ENCODE measurements at regions not wholly inside any gene's neighbourhood (a gene's known extent, or its start where the extent isn't known, plus 50 kb on each side); places are given as distances from the start of the nearest gene placed in this dataset.
"Not testable (repeated sequence)": the region's sequence is repeated elsewhere in the genome, so short reads cannot be mapped to it uniquely, and the experiment has no call there.

DNA sequence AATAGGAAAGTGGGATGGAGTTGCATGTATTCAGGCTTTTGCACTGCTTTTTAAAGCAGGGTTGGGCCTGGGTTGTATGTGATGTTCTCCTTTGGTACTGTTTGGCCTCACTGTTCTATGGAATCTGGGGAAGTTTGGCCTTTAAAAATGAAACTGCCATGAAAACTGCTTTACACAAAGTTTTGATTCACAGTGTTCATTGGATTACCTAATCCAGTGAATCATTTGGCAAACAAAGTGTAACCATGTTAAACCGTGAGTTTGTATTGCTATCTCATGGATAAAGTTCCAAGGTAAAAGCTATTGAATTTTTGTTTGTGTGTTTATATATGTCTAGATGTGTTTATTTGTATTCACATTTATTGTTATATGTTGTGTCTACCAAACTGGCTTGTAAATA is 1658.6 kb downstream of the OLFM4 start:
- DNase-seq (ENCODE audit: low read depth, low spot score): no peak

DNA sequence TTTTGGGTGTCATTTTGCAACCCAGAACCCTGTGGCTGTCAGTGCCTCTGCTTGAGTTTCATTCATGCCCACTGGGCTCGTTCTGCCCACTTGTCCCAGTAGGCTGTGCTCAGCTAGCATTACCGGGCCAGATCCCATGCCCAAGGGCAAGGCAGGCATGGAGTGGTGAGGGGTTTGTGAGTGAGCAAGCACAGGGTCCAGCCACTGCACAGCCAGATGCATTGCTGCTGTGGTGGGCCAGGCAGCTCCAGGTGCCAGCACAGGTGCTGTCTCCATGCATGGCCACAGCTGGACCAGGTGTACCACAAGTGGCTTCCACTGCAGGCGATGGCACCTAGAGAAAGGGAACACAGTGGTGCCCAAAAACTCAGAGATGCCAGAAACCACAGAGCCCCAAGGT is 1671.2 kb downstream of the OLFM4 start:
- no peak for DNase-seq (ENCODE audit: low read depth, low spot score)

DNA sequence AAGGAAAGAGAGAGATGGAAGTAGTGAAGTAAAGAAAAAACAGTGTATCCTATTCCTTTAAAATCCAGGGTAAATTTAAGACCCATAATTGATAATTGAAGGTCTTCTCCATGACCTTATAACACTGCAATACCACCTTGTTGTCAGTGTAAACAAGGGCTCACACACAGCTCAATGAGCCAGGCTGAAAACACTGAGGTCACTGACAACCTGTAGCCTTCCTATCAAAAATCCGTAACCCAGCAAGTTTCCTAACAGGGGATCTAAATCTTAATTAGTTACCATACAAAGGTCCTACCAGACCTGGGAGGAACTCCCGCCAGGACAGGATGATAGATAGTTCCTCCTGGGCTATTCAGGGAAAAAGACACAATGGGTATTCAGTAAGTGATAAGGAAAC is 1677.1 kb downstream of the OLFM4 start:
- DNase-seq (ENCODE audit: low read depth, low spot score): no peak

DNA sequence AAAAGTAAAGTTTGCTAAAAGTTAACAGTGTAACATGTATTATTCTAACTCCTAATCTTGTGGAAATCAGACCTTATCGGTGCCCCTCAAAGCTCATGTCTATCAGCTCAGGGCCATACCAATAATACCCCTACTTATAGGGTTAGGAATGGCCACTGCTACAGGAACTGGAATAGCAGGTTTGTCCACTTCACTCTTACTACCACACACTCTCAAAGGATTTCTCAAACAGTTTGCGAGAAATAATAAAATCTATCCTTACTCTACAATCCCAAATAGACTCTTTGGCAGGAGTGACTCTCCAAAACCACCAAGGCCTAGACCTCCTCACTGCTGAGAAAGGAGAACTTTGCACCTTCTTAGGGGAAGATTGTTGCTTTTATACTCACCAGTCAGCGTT is 1677.7 kb downstream of the OLFM4 start:
- no peak for DNase-seq (ENCODE audit: low read depth, low spot score)

DNA sequence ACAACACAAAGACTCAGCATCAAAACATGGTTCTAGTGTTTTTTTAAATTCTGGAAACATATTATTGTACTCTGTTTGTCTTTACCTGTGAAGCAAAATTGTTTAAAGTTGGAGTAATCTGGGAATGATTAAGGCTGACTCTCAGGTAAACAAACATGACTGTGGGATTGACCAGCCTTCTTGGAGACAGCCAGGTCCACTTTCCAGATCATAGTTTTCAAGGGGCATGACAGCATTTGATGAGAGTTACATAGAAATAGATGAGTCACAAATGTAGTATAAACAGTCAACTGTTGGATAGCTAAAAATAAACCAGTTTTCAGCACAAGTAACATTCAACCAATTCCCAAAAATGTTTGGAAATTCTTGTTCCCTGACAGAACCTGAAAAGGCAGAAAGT is 1680.9 kb downstream of the OLFM4 start:
- DNase-seq (ENCODE audit: low read depth, low spot score): no peak

DNA sequence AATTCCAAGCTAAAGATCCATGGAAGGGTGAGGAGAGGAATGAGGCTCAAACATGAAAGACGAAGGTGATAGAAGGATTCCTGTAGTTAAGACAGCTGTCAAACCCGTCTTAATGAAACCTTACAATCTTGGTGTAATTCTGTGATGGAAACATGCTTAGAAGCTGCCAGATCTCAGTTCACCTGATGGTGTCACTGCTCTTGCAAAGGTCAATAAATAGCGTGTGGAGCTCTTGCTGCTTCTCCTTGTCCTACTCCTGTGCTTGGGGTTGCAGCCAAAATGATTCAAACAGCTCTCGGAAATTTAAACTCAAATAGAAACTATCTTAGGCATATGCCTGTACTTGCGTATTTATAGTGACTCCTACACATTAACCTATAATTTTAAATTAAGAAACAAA is 1705.0 kb downstream of the OLFM4 start:
- no peak for DNase-seq (ENCODE audit: low read depth, low spot score)

DNA sequence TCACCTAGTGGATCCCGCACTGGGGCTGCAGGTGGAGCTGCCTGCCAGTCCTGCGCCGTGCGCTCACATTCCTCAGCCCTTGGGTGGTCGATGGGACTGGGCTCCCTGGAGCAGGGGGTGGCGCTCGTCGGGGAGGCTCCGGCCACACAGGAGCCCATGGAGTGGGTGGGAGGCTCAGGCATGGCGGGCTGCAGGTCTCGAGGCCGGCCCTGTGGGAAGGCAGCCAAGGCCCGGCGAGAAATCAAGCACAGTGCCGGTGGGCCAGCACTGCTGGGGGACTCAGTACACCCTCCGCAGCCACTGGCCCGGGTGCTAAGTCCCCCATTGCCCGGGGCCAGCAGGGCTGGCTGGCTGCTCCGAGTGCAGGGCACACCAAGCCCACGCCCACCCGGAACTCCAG is 1708.6 kb downstream of the OLFM4 start:
- not testable (repeated sequence) for DNase-seq (ENCODE audit: low read depth, low spot score)

DNA sequence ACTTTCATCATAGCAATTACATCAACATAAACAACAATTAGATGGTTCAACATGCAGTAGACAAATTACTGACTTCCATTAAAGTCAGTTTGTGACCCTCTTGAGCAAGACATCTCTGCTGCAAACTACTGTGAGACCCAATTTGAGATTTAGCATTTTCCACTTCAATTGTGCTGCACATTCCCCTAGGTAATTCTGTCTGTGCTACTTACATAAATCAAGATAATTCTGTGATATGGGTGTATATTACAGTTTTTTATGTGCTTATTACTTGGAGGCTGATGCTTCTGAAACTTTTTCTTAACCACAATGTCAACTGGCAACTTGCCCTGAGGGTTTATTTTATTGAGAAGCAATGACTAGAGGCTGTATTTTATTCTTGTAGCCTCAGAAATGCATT is 1714.4 kb downstream of the OLFM4 start:
- DNase-seq (ENCODE audit: low read depth, low spot score): no peak

DNA sequence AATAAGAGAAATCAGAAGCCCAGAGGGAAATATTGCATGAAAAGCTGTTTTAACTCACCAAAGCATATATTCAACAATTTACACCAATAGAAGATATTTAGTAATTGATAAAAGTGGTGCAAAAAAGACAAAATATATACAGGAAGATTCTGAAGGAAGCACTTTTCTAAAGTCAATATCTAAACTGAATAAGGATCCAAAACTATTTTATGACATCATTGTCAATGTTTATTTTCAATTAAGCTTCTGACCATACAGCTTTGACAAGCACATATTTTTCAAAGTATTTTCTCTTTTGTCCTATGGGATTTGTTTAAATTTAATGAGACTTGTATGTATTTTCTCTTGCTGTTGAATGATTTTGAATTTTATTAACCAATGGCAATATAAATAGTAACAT is 1716.1 kb downstream of the OLFM4 start:
- DNase-seq (ENCODE audit: low read depth, low spot score): no peak

DNA sequence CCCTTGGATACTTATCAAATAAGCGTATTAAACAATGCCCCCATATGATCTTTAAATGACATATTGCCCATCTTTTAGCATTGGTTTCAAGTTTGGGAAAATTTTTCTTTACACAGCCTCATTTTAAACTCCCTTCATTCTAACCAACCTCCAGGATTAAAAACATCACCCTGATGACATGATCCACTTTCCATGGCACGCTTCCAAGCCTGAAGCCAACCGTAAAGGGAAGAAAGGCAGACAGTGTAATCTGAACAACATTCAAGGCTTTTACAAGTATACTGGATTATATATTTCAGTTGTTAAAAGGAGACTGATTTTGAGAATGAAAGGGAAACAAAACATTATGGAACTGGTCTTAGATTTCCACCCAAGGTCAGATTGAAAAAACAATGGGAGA is 1721.9 kb downstream of the OLFM4 start:
- DNase-seq (ENCODE audit: low read depth, low spot score): no peak

DNA sequence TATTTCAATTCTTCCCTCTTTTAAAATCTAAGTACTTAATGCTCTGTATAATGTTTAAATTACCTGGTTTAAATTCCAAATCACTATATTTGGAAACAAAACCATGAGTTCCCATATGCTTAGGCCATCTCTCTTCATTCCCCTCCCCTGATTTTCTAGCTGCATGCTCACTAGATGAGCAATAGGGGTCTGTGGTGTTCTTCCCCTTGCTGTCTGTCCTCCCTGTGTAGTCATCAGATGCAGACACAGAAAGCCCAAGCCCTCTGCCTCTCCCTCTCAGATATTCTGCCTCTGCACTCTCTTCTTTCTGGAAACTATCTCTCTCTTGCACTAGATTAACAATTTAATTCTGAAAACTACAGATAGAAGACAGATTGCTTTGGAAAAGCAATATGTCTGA is 1730.2 kb downstream of the OLFM4 start:
- no peak for DNase-seq (ENCODE audit: low read depth, low spot score)

DNA sequence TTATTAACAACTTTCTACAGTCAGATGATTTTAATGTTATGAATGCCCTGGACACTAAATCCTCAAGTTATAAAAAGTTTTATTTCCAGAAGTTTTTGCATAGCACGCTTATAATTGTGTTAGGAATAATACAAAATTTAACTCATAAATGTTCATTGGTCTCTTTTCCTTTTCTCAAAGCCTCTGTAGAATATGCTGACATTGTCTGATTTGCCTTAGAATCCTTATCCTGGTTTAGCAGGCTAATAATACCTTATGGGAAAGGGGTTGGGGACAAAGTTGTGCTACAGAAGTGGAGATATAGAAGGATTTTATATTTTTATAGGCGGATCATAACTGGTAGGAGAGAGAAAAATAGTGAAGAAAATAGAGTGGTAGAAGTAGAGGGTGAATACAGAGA is 1739.6 kb downstream of the OLFM4 start:
- no peak for DNase-seq (ENCODE audit: low read depth, low spot score)

DNA sequence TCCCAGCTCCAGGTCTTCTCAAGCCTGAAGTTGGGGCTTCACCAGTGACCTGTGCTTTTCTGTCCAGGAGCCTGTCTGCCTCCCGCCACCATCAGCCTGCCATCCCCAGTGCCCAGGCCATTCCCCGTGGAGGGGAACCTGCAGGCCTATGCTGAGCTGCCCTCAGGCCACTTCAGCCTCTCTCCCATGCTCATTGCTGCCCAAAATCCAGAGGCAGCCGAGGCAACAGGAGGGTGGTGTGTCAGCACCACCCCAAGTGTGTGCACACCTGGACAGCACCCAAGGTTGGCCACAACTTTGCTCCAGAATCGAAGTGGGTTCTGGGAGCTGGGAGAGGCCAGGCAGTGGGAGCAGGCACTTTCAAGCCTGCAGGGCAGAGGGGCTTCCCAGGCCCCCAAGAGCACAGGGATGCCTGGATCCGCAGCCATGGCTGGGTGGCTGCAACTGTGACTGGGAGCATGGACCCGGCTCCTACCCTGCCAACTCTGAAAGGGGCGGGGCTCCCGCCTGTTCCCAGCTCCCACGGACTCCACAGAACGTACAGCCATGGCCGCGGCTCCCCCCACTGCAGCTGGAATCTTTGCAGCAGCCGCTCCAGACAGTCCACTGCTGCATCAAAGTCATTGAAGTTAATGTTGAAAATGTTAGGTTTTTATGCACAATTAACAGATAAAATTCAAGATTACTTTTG is 1747.0 kb downstream of the OLFM4 start:
- no peak for DNase-seq (ENCODE audit: low read depth, low spot score)

DNA sequence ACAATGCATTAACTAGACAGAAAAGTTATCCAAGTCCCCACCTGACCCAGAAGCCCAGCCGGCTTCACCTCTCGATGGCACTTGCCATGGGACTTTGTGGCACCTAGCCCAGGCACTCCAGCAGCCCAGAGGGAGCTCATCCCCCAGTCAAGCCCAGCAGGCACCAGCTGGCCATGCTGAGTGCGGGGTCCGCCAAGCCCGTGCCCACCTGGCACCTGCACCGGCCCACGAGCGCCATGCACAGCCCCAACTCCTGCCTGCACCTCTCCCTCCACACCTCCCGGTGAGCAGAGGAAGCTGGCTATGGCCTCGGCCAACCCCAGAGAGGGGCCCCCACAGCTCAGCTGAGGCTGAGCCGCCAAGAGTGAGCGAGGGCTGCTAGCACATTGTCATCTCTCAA is 1759.1 kb downstream of the OLFM4 start:
- no peak for DNase-seq (ENCODE audit: low read depth, low spot score)

DNA sequence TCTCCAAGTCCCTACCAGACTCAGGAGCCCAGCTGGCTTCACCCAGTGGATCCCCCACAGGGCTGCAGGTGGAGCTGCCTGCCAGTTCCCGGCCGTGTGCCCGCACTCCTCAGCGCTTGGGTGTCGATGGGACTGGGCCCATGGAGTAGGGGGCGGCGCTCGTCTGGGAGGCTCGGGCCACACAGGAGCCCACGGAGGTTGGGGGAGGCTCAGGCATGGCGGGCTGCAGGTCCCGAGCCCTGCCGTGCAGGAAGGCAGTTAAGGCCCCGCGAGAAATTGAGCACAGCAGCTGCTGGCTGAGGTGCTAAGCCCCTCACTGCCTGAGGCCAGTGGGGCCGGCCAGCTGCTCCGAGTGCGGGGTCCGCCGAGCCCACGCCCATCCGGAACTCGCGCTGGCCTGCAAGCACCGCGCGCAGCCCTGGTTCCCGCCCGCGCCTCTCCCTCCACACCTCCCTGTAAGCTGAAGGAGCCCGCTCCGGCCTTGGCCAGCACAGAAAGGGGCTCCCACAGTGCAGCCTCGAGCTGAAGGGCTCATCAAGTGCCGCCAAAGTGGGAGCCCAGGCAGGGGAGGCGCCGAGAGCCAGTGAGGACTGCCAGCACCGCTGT is 1771.1 kb downstream of the OLFM4 start:
- DNase-seq (ENCODE audit: low read depth, low spot score): no peak

DNA sequence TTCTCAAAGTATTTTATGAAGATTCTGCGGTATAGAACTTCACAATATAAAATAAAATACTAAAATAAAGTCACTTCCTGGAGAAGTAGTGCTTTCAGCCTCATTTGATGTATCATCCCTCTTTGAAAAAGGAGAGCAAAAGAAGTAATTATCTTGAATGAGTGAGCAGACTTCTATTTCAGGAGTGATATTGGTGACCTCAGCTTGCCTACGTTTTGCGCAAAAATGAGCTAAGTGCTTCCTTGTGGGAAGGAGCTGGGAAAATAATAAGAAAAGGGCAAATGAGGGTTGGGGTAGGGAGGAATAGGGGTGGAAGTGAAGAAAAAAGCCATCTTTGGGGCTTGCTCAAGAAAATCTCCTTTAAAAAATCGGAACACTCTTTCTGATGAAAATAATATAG is 1773.6 kb downstream of the OLFM4 start:
- no peak for DNase-seq (ENCODE audit: low read depth, low spot score)

DNA sequence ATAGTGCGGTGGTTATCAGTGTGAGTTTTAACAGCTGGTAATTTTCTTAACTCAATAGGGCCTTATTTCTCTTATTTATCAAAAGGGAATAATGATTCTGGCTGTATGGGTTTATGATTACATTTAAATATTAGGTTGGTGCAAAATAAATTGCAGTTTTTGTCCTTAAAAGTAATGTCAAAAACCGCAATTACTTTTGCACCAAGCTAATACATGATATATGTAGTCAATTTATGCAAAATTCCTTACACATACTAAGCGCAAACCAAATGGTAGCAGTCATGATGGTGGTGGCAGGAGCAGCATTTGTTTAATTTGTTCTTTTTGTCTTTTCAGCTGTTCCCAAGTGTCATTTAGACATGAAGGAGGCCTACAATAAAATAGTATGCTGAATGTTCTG is 1777.1 kb downstream of the OLFM4 start:
- DNase-seq (ENCODE audit: low read depth, low spot score): no peak

DNA sequence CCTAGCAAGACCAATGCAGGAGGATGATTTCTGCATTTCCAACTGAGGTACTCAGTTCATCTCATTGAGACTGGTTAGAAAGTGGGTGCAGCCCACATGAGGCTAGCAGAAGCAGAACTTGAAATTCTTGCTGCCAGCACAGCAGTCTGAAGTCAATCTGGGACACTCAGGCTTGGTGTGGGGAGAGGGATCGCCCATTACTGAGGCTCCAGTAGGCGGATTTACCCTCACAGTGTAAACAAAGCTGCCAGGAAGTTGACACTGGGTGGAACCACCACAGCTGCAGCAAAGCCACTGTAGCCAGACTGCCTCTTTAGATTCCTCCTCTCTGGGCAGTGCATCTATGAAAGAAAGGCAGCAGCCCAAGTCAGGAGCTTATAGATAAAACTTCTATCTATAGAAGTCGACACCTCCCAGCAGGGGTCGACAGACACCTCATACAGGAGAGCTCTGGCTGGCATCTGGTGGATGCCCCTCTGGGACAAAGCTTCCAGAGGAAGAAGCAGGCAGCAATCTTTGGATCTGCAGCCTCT is 1793.4 kb downstream of the OLFM4 start:
- not testable (repeated sequence) for DNase-seq (ENCODE audit: low read depth, low spot score)

DNA sequence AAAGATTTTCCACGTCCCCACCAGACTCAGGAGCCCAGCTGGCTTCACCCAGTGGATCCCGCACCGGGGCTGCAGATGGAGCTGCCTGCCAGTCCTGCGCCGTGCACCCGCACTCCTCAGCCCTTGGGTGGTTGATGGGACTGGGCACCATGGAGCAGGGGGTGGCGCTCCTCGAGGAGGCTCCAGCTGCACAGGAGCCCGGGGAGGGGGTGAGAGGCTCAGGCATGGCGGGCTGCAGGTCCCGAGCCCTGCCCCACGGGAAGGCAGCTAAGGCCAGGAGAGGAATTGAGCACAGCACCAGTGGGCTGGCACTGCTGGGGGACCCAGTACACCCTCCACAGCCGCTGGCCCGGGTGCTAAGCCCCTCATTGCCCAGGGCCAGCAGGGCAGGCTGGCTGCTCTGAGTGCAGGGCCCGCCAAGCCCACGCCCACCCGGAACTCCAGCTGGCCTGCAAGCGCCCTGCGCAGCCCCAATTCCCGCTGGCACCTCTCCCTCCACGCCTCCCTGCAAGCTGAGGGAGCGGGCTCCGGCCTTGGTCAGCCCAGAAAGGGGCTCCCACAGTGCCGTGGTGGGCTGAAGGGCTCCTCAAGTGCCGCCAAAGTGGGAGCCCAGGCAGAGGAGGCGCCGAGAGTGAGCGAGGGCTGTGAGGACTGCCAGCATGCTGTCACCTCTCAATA is 1800.9 kb downstream of the OLFM4 start:
- not testable (repeated sequence) for DNase-seq (ENCODE audit: low read depth, low spot score)

DNA sequence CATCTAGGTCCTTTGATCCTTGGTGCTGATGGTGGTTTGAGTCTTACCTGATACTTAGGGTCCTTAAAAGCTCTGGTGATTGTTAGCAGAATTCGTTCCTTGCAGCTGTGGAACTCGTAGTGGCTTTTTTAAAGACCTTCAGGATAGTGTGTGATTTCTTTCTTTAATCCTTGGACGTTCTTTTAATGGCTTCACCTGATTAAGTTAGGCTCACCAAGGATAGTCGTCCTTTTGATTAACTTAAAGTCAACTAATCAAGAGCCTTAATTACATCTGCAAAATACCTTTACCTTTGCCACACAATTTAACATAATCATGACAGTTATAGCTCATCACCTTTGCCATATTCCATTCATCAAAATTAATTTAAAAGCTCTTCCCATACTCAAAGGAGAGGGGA is 1807.7 kb downstream of the OLFM4 start:
- DNase-seq (ENCODE audit: low read depth, low spot score): no peak

DNA sequence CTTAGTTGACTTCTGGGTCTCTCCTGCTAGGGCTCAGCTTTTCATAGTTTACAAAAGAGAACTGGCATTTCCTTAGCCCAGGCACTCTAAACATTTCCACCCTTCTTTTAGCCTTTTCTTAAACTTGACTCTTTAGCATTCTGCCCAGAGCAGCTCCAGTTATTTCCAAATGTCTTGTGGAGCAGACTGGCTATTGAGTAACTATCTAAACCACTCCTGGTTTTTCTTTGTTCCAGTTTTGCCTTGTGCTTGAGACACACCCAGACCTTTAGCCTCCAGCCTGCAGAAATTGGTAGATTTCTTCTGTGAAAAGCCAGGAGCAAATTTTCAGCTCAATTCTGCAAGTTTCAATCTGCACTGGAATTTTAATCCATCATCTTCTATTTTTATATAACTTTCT is 1813.1 kb downstream of the OLFM4 start:
- DNase-seq (ENCODE audit: low read depth, low spot score): no peak

DNA sequence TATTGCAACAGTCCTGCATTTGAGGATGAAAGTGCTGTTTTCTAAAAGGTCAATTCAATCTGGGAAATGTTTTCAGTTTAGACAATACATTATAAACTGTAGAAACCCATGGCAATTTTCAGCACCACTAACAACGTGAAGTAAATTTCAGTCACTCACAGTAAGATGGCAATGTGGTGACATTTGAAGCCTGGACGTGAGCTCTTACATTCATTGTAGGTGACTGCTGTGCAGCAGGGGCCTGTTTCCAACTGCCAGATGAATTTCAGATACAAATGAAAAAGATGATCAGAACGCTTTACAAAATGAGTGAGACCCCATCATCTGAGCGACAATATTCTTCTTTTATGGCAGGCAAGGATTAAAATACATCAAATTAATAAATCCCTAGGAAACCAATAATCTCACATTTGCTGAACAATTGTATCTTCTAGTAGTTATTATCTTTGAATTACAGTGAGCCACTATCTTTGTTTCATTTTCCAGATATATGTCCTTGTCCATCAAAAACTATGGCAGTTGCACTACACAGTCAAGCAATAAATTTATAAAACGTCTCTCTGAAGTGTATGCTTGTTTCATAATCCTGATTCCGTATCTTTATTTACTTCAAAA is 1816.8 kb downstream of the OLFM4 start:
- DNase-seq (ENCODE audit: low read depth, low spot score): no peak
